ENCODE measurements at regions not wholly inside any gene's neighbourhood (a gene's known extent, or its start where the extent isn't known, plus 50 kb on each side); places are given as distances from the start of the nearest gene placed in this dataset.

DNA sequence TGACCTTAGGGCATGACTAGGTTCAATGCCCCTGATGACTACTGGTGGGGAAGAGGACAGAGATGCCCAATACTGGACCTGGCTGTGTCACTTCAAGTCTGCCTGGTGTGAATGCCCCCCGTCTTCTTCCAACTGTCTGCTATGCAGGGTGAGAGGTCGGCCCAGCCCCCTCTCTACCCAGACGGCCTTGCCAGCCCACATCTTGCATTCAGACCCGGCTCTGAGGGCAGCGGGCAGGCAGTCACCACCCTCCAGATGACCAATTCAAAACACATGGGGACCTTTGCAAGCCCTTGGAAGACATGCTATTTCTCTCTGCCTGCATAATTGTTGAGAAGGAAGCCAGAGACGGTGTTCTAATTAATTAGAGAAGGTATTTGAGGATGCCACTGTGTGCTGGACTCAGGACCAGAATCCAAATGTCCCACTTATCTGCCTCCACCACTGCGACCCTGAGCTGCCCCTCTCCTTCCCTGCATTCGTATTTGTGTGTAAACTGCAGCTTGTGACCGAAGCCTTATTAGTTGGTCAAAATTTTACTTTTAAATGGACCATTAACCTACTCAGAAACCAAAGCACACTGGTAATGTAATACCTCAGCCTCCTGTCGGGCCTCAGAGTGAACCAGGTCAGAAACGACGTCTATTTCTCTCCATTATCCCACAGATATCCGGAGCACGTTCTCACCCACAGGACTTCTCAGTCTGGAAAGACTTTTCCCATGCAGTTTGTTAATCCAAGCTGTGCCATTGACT lies 407.0 kb downstream of the ZNF536 start:
- ChIA-PET CTCF (interaction anchor here (0.9 to 1.6 kb wide), 2 partner anchors 9 to 1446 kb away, joined by 3 to 8 read pairs; no protein-coding TSS in a partner anchor), POLR2A (no interaction called here)
- H3K27me3 ChIP-seq (ENCODE audit: control insufficient read depth, insufficient read depth, low read length): no peaks in the 10 kb centered on the region
- no peak for DNase-seq (ENCODE audit: low read depth)
- H3K36me3 ChIP-seq (ENCODE audit: control insufficient read depth, insufficient read depth, low read length): no peaks in the 10 kb centered on the region
- no peak overlapping the region for H3K4me3 ChIP-seq (ENCODE audit: low read depth, low read length)
- TF ChIP-seq CTCF (IDR thresholded peaks at IDR 0.05; ENCODE audit: insufficient read depth, low read depth, low read length): no peak

- Histone ChIP-seq H3K27me3 (ENCODE audit: control insufficient read depth, insufficient read depth, low read length) (no peaks in the 10 kb centered on the region), H3K4me3 (ENCODE audit: low read depth, low read length) (no peak overlapping the region), H3K36me3 (ENCODE audit: control insufficient read depth, insufficient read depth, low read length) (no peaks in the 10 kb centered on the region)
- ChIA-PET POLR2A (no interaction called here), CTCF (no interaction called here)
- no peak for DNase-seq (ENCODE audit: low read depth)
- TF ChIP-seq CTCF (IDR thresholded peaks at IDR 0.05; ENCODE audit: insufficient read depth, low read depth, low read length): no peak
Observed at GRCh38 chr19:30778061-30778460, 405.9 kb downstream of the ZNF536 start.

- Histone ChIP-seq H3K4me3 (ENCODE audit: low read depth, low read length) (no peak overlapping the region), H3K27me3 (ENCODE audit: control insufficient read depth, insufficient read depth, low read length) (no peaks in the 10 kb centered on the region), H3K36me3 (ENCODE audit: control insufficient read depth, insufficient read depth, low read length) (no peaks in the 10 kb centered on the region)
- ChIA-PET CTCF (interaction anchor here (1.2 kb wide), 1 partner anchor 136 kb away, joined by 3 read pairs; no protein-coding TSS in a partner anchor), POLR2A (no interaction called here)
- no peak for TF ChIP-seq CTCF (IDR thresholded peaks at IDR 0.05; ENCODE audit: insufficient read depth, low read depth, low read length)
- DNase-seq (ENCODE audit: low read depth): no peak
Observed at GRCh38 chr19:30775956-30776355, 403.8 kb downstream of the ZNF536 start.

GRCh38 chr19:30774252-30774766 lies 402.1 kb downstream of the ZNF536 start:
- no peak for DNase-seq (ENCODE audit: low read depth)
- ChIA-PET CTCF (interaction anchor here (1.2 kb wide), 1 partner anchor 10 kb away, joined by 3 read pairs; no protein-coding TSS in a partner anchor), POLR2A (no interaction called here)
- TF ChIP-seq CTCF (IDR thresholded peaks at IDR 0.05; ENCODE audit: insufficient read depth, low read depth, low read length): no peak
- Histone ChIP-seq H3K4me3 (ENCODE audit: low read depth, low read length) (no peak overlapping the region), H3K27me3 (ENCODE audit: control insufficient read depth, insufficient read depth, low read length) (no peaks in the 10 kb centered on the region), H3K36me3 (ENCODE audit: control insufficient read depth, insufficient read depth, low read length) (no peaks in the 10 kb centered on the region)

GRCh38 chr19:30762651-30763050 lies 390.5 kb downstream of the ZNF536 start:
- POLR2A ChIA-PET: no interaction called here
- no peak for TF ChIP-seq CTCF (IDR thresholded peaks at IDR 0.05; ENCODE audit: insufficient read depth, low read depth, low read length)

More at GRCh38 chr19:30762651-30763050, 390.5 kb downstream of the ZNF536 start:
- no peak for DNase-seq (ENCODE audit: low read depth)
- no peaks in the 10 kb centered on the region for H3K36me3 ChIP-seq (ENCODE audit: control insufficient read depth, insufficient read depth, low read length)
- no peaks in the 10 kb centered on the region for H3K27me3 ChIP-seq (ENCODE audit: control insufficient read depth, insufficient read depth, low read length)
- H3K4me3 ChIP-seq (ENCODE audit: low read depth, low read length): no peak overlapping the region
- CTCF ChIA-PET: no interaction called here
